MM.1S (cell line): ENCODE measurements at regions not wholly inside any gene's neighbourhood (a gene's known extent, or its start where the extent isn't known, plus 50 kb on each side); places are given as distances from the start of the nearest gene placed in this dataset.

ENCODE experiments used
- DNase-seq: peaks from one replicate; pipeline ENCODE4 v3.0.0-alpha.2; 2015
- H2AFZ ChIP-seq: fragments of 300-600 bp; sonication (generic); 2 replicates; pipeline ENCODE4 v1.6.0; 2016; ENCODE audit warnings: antibody characterized with exemption, low read length
- H3F3A ChIP-seq: fragments of 300-600 bp; sonication (generic); 2 replicates; pipeline ENCODE4 v1.6.1; 2016; ENCODE audit warnings: mild to moderate bottlenecking, antibody characterized with exemption, low read length, moderate library complexity, mixed read lengths; ENCODE audit not compliant: insufficient read depth
- H3K27ac ChIP-seq: fragments of 300-600 bp; sonication (generic); 2 replicates; pipeline ENCODE4 v1.5.1; 2016; ENCODE audit warnings: mild to moderate bottlenecking, low read length
- H3K27me3 ChIP-seq: fragments of 300-600 bp; sonication (generic); replicated peaks from 2 replicates; pipeline ENCODE4 v1.6.0; 2016; ENCODE audit warnings: low read length; ENCODE audit not compliant: insufficient read depth
- H3K36me3 ChIP-seq: fragments of 300-600 bp; sonication (generic); replicated peaks from 2 replicates; pipeline ENCODE4 v1.6.1; 2016; ENCODE audit warnings: mild to moderate bottlenecking, low read length, mixed read lengths; ENCODE audit not compliant: insufficient read depth
- H3K4me1 ChIP-seq: fragments of 300-600 bp; sonication (generic); 2 replicates; pipeline ENCODE4 v1.6.1; 2016; ENCODE audit warnings: low read length, mixed read lengths
- H3K4me2 ChIP-seq: fragments of 300-600 bp; sonication (generic); 2 replicates; pipeline ENCODE4 v1.6.0; 2016; ENCODE audit warnings: low read depth, low read length
- H3K4me3 ChIP-seq: fragments of 300-600 bp; sonication (generic); 2 replicates; pipeline ENCODE4 v1.5.1; 2016; ENCODE audit warnings: low read length, mixed read lengths
- H3K79me2 ChIP-seq: fragments of 300-600 bp; sonication (generic); 2 replicates; pipeline ENCODE4 v1.6.1; 2016; ENCODE audit warnings: mixed run types, low read length, mixed read lengths
- H3K9ac ChIP-seq: fragments of 300-600 bp; sonication (generic); 2 replicates; pipeline ENCODE4 v1.6.1; 2016; ENCODE audit warnings: low read length, mixed read lengths
- H3K9me2 ChIP-seq: fragments of 300-600 bp; sonication (generic); replicated peaks from 2 replicates; pipeline ENCODE4 v1.6.1; 2016; ENCODE audit warnings: mild to moderate bottlenecking, low read length, mixed read lengths; ENCODE audit not compliant: insufficient read depth
- H3K9me3 ChIP-seq: fragments of 300-600 bp; sonication (generic); replicated peaks from 2 replicates; pipeline ENCODE4 v1.6.1; 2016; ENCODE audit warnings: mild to moderate bottlenecking, low read length, mixed read lengths; ENCODE audit not compliant: insufficient read depth
- H4K20me1 ChIP-seq: fragments of 300-600 bp; sonication (generic); 2 replicates; pipeline ENCODE4 v1.6.1; 2016; ENCODE audit warnings: mild to moderate bottlenecking, low read length, moderate library complexity, mixed read lengths; ENCODE audit not compliant: insufficient read depth
- EZH2 ChIP-seq: fragments of 300-600 bp; sonication (generic); optimal IDR thresholded peaks from 2 replicates; pipeline ENCODE3; 2017; ENCODE audit warnings: low read depth, mild to moderate bottlenecking, antibody characterized with exemption, low read length, mixed read lengths
- EZH2phosphoT487 ChIP-seq: fragments of 300-600 bp; sonication (generic); IDR thresholded peaks from 2 replicates; pipeline ENCODE4 v1.6.1; 2018; ENCODE audit warnings: antibody characterized with exemption, low read length
- TF ChIP-seq, protein P1 (sequence below): fragments of 300-600 bp; sonication (generic); IDR thresholded peaks from 2 replicates; pipeline ENCODE4 v1.5.1; 2016; ENCODE audit warnings: antibody characterized with exemption, low read length, mixed read lengths

DNA sequence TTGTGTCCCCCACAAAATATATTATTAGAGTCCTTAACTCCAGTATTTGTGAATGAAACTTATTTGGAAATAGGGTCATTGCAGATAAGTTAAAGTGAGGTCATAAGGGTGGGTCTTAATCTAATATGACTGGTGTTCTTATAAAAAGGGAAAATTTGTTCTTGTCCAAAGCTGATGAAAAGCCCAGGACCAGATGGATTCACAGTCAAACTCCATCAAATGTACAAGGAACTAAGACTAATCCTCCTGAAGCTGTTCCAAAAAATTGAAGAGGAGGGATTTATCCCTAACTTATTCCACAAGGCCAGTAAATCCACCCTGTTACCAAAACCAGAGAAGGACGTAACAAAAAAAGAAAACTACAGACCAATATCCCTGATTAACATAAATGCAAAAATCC is 56.4 kb upstream of the SLIT3 start:
- H3K36me3 ChIP-seq = no peaks in the 10 kb centered on the region
- no peaks in the 10 kb centered on the region for H3K79me2 ChIP-seq
- H3K4me1 ChIP-seq = no peaks in the 10 kb centered on the region
- no peaks in the 10 kb centered on the region for H4K20me1 ChIP-seq
- no peaks in the 10 kb centered on the region for H3K27me3 ChIP-seq
- no peak overlapping the region for H3K27ac ChIP-seq
- DNase-seq = no peak
- TF ChIP-seq EZH2 = no peak
- no peak for TF ChIP-seq EZH2phosphoT487
- TF ChIP-seq, protein P1, sequence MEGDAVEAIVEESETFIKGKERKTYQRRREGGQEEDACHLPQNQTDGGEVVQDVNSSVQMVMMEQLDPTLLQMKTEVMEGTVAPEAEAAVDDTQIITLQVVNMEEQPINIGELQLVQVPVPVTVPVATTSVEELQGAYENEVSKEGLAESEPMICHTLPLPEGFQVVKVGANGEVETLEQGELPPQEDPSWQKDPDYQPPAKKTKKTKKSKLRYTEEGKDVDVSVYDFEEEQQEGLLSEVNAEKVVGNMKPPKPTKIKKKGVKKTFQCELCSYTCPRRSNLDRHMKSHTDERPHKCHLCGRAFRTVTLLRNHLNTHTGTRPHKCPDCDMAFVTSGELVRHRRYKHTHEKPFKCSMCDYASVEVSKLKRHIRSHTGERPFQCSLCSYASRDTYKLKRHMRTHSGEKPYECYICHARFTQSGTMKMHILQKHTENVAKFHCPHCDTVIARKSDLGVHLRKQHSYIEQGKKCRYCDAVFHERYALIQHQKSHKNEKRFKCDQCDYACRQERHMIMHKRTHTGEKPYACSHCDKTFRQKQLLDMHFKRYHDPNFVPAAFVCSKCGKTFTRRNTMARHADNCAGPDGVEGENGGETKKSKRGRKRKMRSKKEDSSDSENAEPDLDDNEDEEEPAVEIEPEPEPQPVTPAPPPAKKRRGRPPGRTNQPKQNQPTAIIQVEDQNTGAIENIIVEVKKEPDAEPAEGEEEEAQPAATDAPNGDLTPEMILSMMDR = no peak
- no peak overlapping the region for H3K4me3 ChIP-seq
- H3K9me2 ChIP-seq = no peaks in the 10 kb centered on the region
- no peaks in the 10 kb centered on the region for H3F3A ChIP-seq
- H3K4me2 ChIP-seq = no peak overlapping the region
- no peaks in the 10 kb centered on the region for H3K9me3 ChIP-seq
- H3K9ac ChIP-seq = no peak overlapping the region
- H2AFZ ChIP-seq = no peak overlapping the region

- Histone ChIP-seq H3K4me2 (no peak overlapping the region), H3K27me3 (no peaks in the 10 kb centered on the region), H2AFZ (no peak overlapping the region), H3K4me1 (no peaks in the 10 kb centered on the region), H3K9me3 (no peaks in the 10 kb centered on the region), H3K27ac (no peak overlapping the region), H3F3A (no peaks in the 10 kb centered on the region), H3K9me2 (no peaks in the 10 kb centered on the region), H4K20me1 (no peaks in the 10 kb centered on the region), H3K4me3 (no peak overlapping the region), H3K9ac (no peak overlapping the region), H3K79me2 (no peaks in the 10 kb centered on the region), H3K36me3 (no peaks in the 10 kb centered on the region)
- TF ChIP-seq, protein P1 = no peak
- TF ChIP-seq EZH2 = no peak
- no peak for TF ChIP-seq EZH2phosphoT487
- no peak for DNase-seq
Measured at GRCh38 chr5:169356811-169357210, 55.9 kb upstream of the SLIT3 start.

DNA sequence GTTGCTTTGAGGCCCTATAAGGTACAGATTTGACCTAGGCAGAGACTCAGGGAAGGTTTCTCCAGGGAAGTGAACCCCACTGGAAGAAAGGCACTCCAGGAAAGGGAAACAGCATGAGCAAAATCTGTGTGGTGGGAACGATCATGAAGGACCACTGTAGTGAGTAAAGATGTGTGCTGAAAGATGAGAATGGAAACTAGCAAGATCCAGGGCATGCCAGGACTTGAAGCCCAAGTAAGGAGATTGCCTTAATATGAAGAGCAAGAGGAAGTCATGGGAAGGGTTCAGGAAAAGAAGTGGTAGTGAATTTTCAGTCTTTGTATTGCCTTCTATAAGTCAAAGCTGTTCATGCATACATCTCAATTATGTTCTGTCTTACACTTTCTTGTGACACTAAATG is 55.2 kb upstream of the SLIT3 start:
- H3K9me3 ChIP-seq = no peaks in the 10 kb centered on the region
- no peaks in the 10 kb centered on the region for H4K20me1 ChIP-seq
- no peaks in the 10 kb centered on the region for H3K9me2 ChIP-seq
- H3K27ac ChIP-seq = no peak overlapping the region
- H3K4me3 ChIP-seq = no peak overlapping the region
- no peak for DNase-seq
- H3K4me2 ChIP-seq = no peak overlapping the region
- H3K79me2 ChIP-seq = no peaks in the 10 kb centered on the region
- H3K27me3 ChIP-seq = no peaks in the 10 kb centered on the region
- H2AFZ ChIP-seq = no peak overlapping the region
- no peaks in the 10 kb centered on the region for H3F3A ChIP-seq
- no peaks in the 10 kb centered on the region for H3K36me3 ChIP-seq
- TF ChIP-seq, protein P1 = no peak
- TF ChIP-seq EZH2phosphoT487 (no peak), EZH2 (no peak)
- no peak overlapping the region for H3K9ac ChIP-seq
- no peaks in the 10 kb centered on the region for H3K4me1 ChIP-seq

DNA sequence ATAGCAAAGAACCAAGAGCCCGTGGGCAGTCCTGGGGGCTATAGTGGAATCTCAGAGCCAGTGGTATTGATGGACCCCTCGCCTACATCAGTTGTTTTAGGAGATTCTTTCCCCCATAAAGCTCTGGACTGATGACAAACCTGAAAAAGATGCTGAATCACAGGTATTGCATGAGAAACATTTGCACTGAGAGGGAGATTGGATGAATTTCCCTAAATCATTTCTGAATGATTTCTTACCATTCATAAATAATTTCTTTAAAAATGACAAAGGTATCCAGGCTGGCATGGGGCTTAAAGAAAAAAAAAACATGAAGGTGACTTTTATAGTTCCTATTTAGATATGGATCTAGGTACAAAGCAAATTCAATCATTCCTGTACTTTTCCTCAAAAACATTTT is 54.0 kb upstream of the SLIT3 start:
- H3K4me2 ChIP-seq = no peak overlapping the region
- H3K36me3 ChIP-seq = no peaks in the 10 kb centered on the region
- H3K4me3 ChIP-seq = no peak overlapping the region
- H2AFZ ChIP-seq = no peak overlapping the region
- H3K79me2 ChIP-seq = no peaks in the 10 kb centered on the region
- TF ChIP-seq, protein P1 = no peak
- TF ChIP-seq EZH2 (no peak), EZH2phosphoT487 (no peak)
- H3K4me1 ChIP-seq = no peaks in the 10 kb centered on the region
- no peaks in the 10 kb centered on the region for H3K27me3 ChIP-seq
- no peak for DNase-seq
- H3K9ac ChIP-seq = no peak overlapping the region
- H3K9me3 ChIP-seq = no peaks in the 10 kb centered on the region
- H3F3A ChIP-seq = no peaks in the 10 kb centered on the region
- no peaks in the 10 kb centered on the region for H4K20me1 ChIP-seq
- no peaks in the 10 kb centered on the region for H3K9me2 ChIP-seq
- H3K27ac ChIP-seq = no peak overlapping the region
